ENCODE measurements at regions not wholly inside any gene's neighbourhood (a gene's known extent, or its start where the extent isn't known, plus 50 kb on each side); places are given as distances from the start of the nearest gene placed in this dataset.
"Not testable (repeated sequence)": the region's sequence is repeated elsewhere in the genome, so short reads cannot be mapped to it uniquely, and the experiment has no call there.

DNA sequence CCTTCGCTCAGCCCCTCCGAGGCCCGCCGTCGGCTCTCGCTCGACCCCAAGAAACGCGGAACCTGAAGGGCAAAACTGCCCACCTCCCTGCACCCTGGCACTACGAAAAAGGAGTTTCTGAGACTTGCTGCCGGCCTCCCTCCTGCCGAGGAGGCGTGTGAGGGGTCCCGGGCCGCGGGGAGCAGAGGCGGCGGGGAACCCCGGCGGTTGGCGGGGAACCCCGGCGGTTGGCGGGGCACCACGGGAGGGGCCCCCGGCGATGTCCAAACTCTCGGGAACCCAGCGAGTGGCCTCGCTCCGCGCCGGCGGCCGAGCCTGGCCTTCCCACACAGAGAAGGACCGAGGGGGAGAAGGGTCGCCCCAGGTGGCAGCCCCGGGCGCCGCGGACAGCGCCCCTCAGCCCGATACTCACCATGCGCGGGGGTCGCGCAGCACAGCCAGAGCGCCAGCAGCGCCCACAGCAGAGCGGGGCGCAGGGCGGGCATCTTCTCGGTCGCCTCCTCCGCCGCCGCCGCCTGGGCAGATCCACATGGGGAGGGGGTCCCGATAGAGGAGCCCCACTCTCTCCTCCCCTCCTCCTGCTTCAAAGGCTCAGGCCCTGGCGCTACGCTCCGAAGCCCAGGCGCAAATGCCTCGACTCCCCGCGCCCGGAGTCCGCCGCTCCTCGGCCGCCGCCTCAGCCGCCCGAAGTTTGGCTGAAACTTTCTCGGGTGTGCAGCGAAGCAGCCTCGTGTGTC lies 69.4 kb upstream of the NUDT4B start:
- not testable (repeated sequence) for H3K4me1 ChIP-seq (ENCODE audit: low read length); H3K27ac ChIP-seq (ENCODE audit: low read length); H2AFZ ChIP-seq (ENCODE audit: low read depth, low read length); H3K36me3 ChIP-seq (replicated peaks; ENCODE audit: low read depth, low read length); H3K79me2 ChIP-seq (ENCODE audit: low read length); H3K9me3 ChIP-seq (ENCODE audit: insufficient read depth, low read length); H4K20me1 ChIP-seq (ENCODE audit: insufficient read depth, low read length); H3K27me3 ChIP-seq (ENCODE audit: low read depth, low read length); H3K4me2 ChIP-seq (ENCODE audit: low read length)
- H3K4me3 ChIP-seq (ENCODE audit: low read length) = peak overlapping the region; percentile 69
- H3K9ac ChIP-seq (ENCODE audit: low read length) = peak overlapping the region; percentile 58

DNA sequence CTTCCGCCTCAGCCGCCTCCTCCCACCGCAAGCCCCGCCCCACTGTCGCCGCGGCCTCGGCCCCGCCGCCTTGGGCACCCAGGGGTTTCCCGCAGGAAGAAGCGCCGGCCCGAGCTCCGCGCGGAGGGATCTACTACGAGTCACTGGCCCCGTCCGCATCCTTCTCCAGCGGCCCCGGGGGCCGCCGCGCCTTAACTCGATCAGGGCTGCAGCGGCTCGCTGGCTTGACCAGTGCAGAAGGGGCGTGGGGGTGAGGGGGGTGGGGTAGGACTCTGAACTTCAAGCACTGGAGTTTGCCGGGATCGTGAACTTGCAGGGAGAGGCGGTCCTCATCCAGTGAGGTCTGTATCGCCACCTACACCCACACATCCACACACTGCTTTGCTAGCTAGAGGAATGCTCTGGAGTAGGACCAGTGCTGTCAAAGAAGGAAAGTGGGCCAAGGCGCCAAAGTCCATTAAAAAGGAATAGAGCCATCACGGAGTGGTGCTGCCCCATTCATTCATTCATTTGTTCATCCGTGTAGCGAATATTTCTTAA lies 68.7 kb upstream of the NUDT4B start:
- H3K27me3 ChIP-seq (ENCODE audit: low read depth, low read length); H3K9me3 ChIP-seq (ENCODE audit: insufficient read depth, low read length); H3K9ac ChIP-seq (ENCODE audit: low read length); H3K36me3 ChIP-seq (replicated peaks; ENCODE audit: low read depth, low read length); H4K20me1 ChIP-seq (ENCODE audit: insufficient read depth, low read length); H3K4me3 ChIP-seq (ENCODE audit: low read length); H3K4me1 ChIP-seq (ENCODE audit: low read length); H2AFZ ChIP-seq (ENCODE audit: low read depth, low read length); H3K27ac ChIP-seq (ENCODE audit: low read length); H3K4me2 ChIP-seq (ENCODE audit: low read length); H3K79me2 ChIP-seq (ENCODE audit: low read length): not testable (repeated sequence)

DNA sequence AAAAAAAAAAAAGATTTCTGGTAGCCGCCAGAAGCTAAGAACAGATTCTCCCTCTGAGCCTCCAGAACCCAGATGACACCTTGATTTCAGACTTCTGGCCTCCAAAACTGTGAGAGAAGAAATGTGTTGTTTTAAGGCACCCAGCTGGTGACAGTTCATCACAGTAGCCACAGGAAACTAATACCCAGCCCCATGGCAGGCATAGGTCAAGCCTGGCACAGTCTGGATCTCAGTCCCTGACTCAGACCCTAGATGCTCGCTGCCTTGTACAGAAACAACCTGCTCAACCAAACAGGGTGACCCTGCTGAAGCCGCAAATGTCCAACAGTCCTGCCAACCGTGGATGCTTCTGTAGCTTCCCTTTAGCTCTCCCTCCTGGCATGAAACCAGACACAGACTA lies 61.8 kb upstream of the NUDT4B start:
- not testable (repeated sequence) for H3K27ac ChIP-seq (ENCODE audit: low read length); H3K27me3 ChIP-seq (ENCODE audit: low read depth, low read length); H4K20me1 ChIP-seq (ENCODE audit: insufficient read depth, low read length); H3K4me1 ChIP-seq (ENCODE audit: low read length); H3K9ac ChIP-seq (ENCODE audit: low read length); H3K79me2 ChIP-seq (ENCODE audit: low read length); H3K36me3 ChIP-seq (replicated peaks; ENCODE audit: low read depth, low read length); H3K9me3 ChIP-seq (ENCODE audit: insufficient read depth, low read length); H3K4me2 ChIP-seq (ENCODE audit: low read length); H3K4me3 ChIP-seq (ENCODE audit: low read length); H2AFZ ChIP-seq (ENCODE audit: low read depth, low read length)

DNA sequence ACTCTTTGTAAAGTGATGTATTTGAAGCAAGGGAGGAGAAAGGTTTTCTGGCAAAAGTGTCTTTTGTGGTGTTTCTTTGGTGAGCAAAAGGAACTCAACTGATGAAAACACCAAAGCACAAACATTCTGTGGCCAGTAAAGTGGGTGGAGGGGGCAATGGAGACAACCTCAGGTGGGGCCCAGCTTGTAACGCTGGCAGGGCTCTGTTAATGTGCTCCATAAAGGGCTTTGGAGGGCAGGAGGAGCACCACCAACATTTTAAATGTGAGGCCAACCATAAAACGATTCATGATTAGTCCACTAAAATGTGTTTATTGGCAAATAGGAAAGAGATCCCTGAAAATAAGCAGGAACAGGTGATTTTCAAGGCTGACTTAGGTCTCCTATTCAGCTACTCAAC lies 61.2 kb upstream of the NUDT4B start:
- H3K4me1 ChIP-seq (ENCODE audit: low read length); H3K9ac ChIP-seq (ENCODE audit: low read length); H3K27me3 ChIP-seq (ENCODE audit: low read depth, low read length); H3K27ac ChIP-seq (ENCODE audit: low read length); H3K79me2 ChIP-seq (ENCODE audit: low read length); H3K36me3 ChIP-seq (replicated peaks; ENCODE audit: low read depth, low read length); H4K20me1 ChIP-seq (ENCODE audit: insufficient read depth, low read length); H2AFZ ChIP-seq (ENCODE audit: low read depth, low read length); H3K9me3 ChIP-seq (ENCODE audit: insufficient read depth, low read length); H3K4me2 ChIP-seq (ENCODE audit: low read length); H3K4me3 ChIP-seq (ENCODE audit: low read length): not testable (repeated sequence)

Data from OCI-LY3 (cell line).